Endodermal cell (in vitro differentiated cells): ENCODE measurements at regions not wholly inside any gene's neighbourhood (a gene's known extent, or its start where the extent isn't known, plus 50 kb on each side); places are given as distances from the start of the nearest gene placed in this dataset.

Experiments
- DNase-seq: peaks from one replicate; pipeline ENCODE4 v3.0.0-alpha.2; 2017
- H3K27ac ChIP-seq: 2 replicates; pipeline ENCODE4 v1.5.1; 2013; ENCODE audit warnings: mild to moderate bottlenecking, low read depth, low read length, moderate library complexity
- H3K27me3 ChIP-seq: 2 replicates; pipeline ENCODE4 v1.6.1; 2013; ENCODE audit warnings: mild to moderate bottlenecking, low read length, moderate library complexity; ENCODE audit not compliant: insufficient read depth, control insufficient read depth, poor library complexity, severe bottlenecking
- H3K36me3 ChIP-seq: 2 replicates; pipeline ENCODE4 v1.7.0; 2013; ENCODE audit warnings: mild to moderate bottlenecking, low read length, moderate library complexity; ENCODE audit not compliant: control insufficient read depth, insufficient read depth
- H3K4me1 ChIP-seq: one replicate; pipeline ENCODE4 v1.7.0; 2013; ENCODE audit warnings: low read length; ENCODE audit not compliant: control insufficient read depth, insufficient read depth
- H3K4me3 ChIP-seq: 2 replicates; pipeline ENCODE4 v1.5.1; 2013; ENCODE audit warnings: mild to moderate bottlenecking, low read length, moderate library complexity
- H3K9ac ChIP-seq: 2 replicates; pipeline ENCODE4 v1.6.1; 2013; ENCODE audit warnings: mild to moderate bottlenecking, low read length, moderate library complexity; ENCODE audit not compliant: poor library complexity, severe bottlenecking; ENCODE audit errors: extremely low read depth
- H3K9me3 ChIP-seq: 2 replicates; pipeline ENCODE4 v1.6.1; 2013; ENCODE audit warnings: mild to moderate bottlenecking, low read length, moderate library complexity; ENCODE audit not compliant: control insufficient read depth
- H3K27ac Mint-ChIP-seq: 2 replicates; pipeline ENCODE4 v1.8.0; 2020; ENCODE audit warnings: mixed read lengths
- H3K27me3 Mint-ChIP-seq: 2 replicates; pipeline ENCODE4 v1.8.0; 2021; ENCODE audit warnings: mild to moderate bottlenecking, mixed read lengths; ENCODE audit not compliant: insufficient read depth
- H3K36me3 Mint-ChIP-seq: 2 replicates; pipeline ENCODE4 v1.8.0; 2020; ENCODE audit warnings: low read depth, mixed read lengths
- H3K4me1 Mint-ChIP-seq: 2 replicates; pipeline ENCODE4 v1.8.0; 2020; ENCODE audit warnings: mixed read lengths
- H3K4me3 Mint-ChIP-seq: 2 replicates; pipeline ENCODE4 v1.8.0; 2020; ENCODE audit warnings: mild to moderate bottlenecking, moderate library complexity, mixed read lengths
- H3K9me3 Mint-ChIP-seq: 2 replicates; pipeline ENCODE4 v1.8.0; 2020; ENCODE audit warnings: mild to moderate bottlenecking, mixed read lengths
- CTCF ChIP-seq: fragments of 200-600 bp; sonication (generic); conservative IDR thresholded peaks from 2 replicates; pipeline ENCODE4 v1.5.0; 2021; ENCODE audit warnings: antibody characterized with exemption, mild to moderate bottlenecking
- WGBS, 2 experiments: methylation state at CpG; one replicate each; pipeline versions ENCODE4 v1.1.5 to v1.1.7; 2013; ENCODE audit warnings: missing lambda C conversion rate in 2 of 2, mixed read lengths in 1 of 2; ENCODE audit not compliant: insufficient coverage in 1 of 2, insufficient read length in 1 of 2; 5-methylcytosine and 5-hydroxymethylcytosine counted together

- Mint-ChIP-seq H3K4me1 (no peaks in the 10 kb centered on the region), H3K4me3 (no peak overlapping the region), H3K27me3 (no peaks in the 10 kb centered on the region), H3K9me3 (no peaks in the 10 kb centered on the region), H3K27ac (no peak overlapping the region), H3K36me3 (no peaks in the 10 kb centered on the region)
- no peak for DNase-seq
- 90 to 91% methylated on average over 8 of the region's 8 CpGs for WGBS, 2 experiments
- Histone ChIP-seq H3K4me1 (no peaks in the 10 kb centered on the region), H3K36me3 (no peaks in the 10 kb centered on the region), H3K4me3 (no peak overlapping the region), H3K27me3 (no peaks in the 10 kb centered on the region), H3K9ac (no peak overlapping the region), H3K27ac (no peak overlapping the region), H3K9me3 (no peaks in the 10 kb centered on the region)
- TF ChIP-seq CTCF, result no peak
Observed at GRCh38 chr5:36787365-36788093, 89.0 kb upstream of the NIPBL start.

DNA sequence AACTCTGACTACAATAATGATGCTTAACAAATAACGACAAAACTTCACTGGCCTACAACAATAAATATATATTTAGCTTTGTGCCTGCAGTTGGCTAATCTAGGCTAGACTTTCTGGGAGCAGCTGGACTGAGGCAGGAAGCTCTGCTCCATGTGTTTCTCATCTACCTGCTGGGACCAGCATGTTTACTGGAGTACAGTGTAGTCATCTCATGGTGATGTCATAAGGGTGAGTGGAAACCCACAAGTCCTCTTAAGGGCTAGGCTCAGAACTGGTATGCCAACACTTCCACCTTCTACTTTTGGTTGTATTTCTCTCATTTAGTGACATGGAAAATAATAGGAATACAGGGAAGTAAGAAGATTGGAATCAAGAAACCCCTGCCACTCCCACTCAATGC, 85.7 kb upstream of the NIPBL start:
- no peak for DNase-seq
- Histone ChIP-seq H3K36me3 (no peaks in the 10 kb centered on the region), H3K9ac (no peak overlapping the region), H3K4me3 (no peak overlapping the region), H3K27me3 (no peaks in the 10 kb centered on the region), H3K4me1 (no peaks in the 10 kb centered on the region), H3K27ac (no peak overlapping the region), H3K9me3 (no peaks in the 10 kb centered on the region)
- no peak for TF ChIP-seq CTCF
- H3K4me1 Mint-ChIP-seq, result no peaks in the 10 kb centered on the region
- H3K9me3 Mint-ChIP-seq, result no peaks in the 10 kb centered on the region
- H3K4me3 Mint-ChIP-seq, result no peak overlapping the region
- 93% methylated on average over 1 of the region's 1 CpG; no CpG with 5 or more reads in 1 of the 2 experiments for WGBS, 2 experiments
- H3K27ac Mint-ChIP-seq, result no peak overlapping the region
- no peaks in the 10 kb centered on the region for H3K27me3 Mint-ChIP-seq
- no peaks in the 10 kb centered on the region for H3K36me3 Mint-ChIP-seq

- TF ChIP-seq CTCF, result no peak
- Histone ChIP-seq H3K4me1 (no peaks in the 10 kb centered on the region), H3K4me3 (no peak overlapping the region), H3K36me3 (no peaks in the 10 kb centered on the region), H3K9me3 (no peaks in the 10 kb centered on the region), H3K9ac (no peak overlapping the region), H3K27me3 (no peaks in the 10 kb centered on the region), H3K27ac (no peak overlapping the region)
- H3K4me1 Mint-ChIP-seq, result no peaks in the 10 kb centered on the region
- H3K4me3 Mint-ChIP-seq, result no peak overlapping the region
- no peaks in the 10 kb centered on the region for H3K9me3 Mint-ChIP-seq
- no peaks in the 10 kb centered on the region for H3K27me3 Mint-ChIP-seq
- 85 to 91% methylated on average over 3 to 4 of the region's 4 CpGs for whole genome bisulfite sequencing, 2 experiments
- H3K27ac Mint-ChIP-seq, result no peak overlapping the region
- H3K36me3 Mint-ChIP-seq, result no peaks in the 10 kb centered on the region
- no peak for DNase-seq
Observed at GRCh38 chr5:36792560-36793180, 83.9 kb upstream of the NIPBL start.
